Brain microvascular endothelial cell (primary cell): ENCODE measurements at regions not wholly inside any gene's neighbourhood (a gene's known extent, or its start where the extent isn't known, plus 50 kb on each side); places are given as distances from the start of the nearest gene placed in this dataset.

Experiments
- DNase-seq: peaks from one replicate; pipeline ENCODE4 v3.0.0-alpha.2; 2020
- H3K27ac ChIP-seq: fragments of 250-450 bp; sonication (Bioruptor Pico); 2 replicates; pipeline ENCODE4 v1.5.1; 2020; ENCODE audit warnings: mild to moderate bottlenecking, moderate library complexity
- H3K27me3 ChIP-seq: fragments of 250-450 bp; sonication (Bioruptor Pico); replicated peaks from 2 replicates; pipeline ENCODE4 v1.5.1; 2020; ENCODE audit warnings: mild to moderate bottlenecking
- H3K36me3 ChIP-seq: fragments of 250-450 bp; sonication (Bioruptor Pico); replicated peaks from 2 replicates; pipeline ENCODE4 v1.5.1; 2020; ENCODE audit warnings: mild to moderate bottlenecking
- H3K4me3 ChIP-seq: 2 replicates; pipeline ENCODE4 v1.5.1; 2011; ENCODE audit warnings: low read depth, mild to moderate bottlenecking, control low read depth, low read length, moderate library complexity
- CTCF ChIP-seq: IDR thresholded peaks from 2 replicates; pipeline ENCODE4 v1.5.1; 2011; ENCODE audit warnings: low read depth, mild to moderate bottlenecking, moderate library complexity, low read length, control low read depth, inconsistent platforms; ENCODE audit errors: missing control alignments
- in situ Hi-C: cut with HindIII; loops from 2 replicates; pipeline ENCODE4 v1.10.0; 2017; ENCODE audit warnings: low sequenced_read_pairs, low pct_ligation_motif_present

GRCh38 chr15:46938169-46938568 lies 779.1 kb upstream of the SEMA6D start:
- Histone ChIP-seq H3K27me3 (no peaks in the 10 kb centered on the region), H3K4me3 (no peak overlapping the region), H3K27ac (no peak overlapping the region), H3K36me3 (no peaks in the 10 kb centered on the region)
- TF ChIP-seq CTCF: no peak
- no peak for DNase-seq
- in situ Hi-C loops: no loop called here

GRCh38 chr15:46941241-46941640 lies 776.1 kb upstream of the SEMA6D start:
- H3K4me3 ChIP-seq: no peak overlapping the region
- no peaks in the 10 kb centered on the region for H3K27me3 ChIP-seq
- no peak overlapping the region for H3K27ac ChIP-seq
- no peak for TF ChIP-seq CTCF
- no peak for DNase-seq
- H3K36me3 ChIP-seq: no peaks in the 10 kb centered on the region
- in situ Hi-C loops: no loop called here

- no peak for DNase-seq
Measured at GRCh38 chr15:46946953-46947352, 770.4 kb upstream of the SEMA6D start.

GRCh38 chr15:46955576-46955975 lies 761.7 kb upstream of the SEMA6D start:
- Histone ChIP-seq H3K36me3 (no peaks in the 10 kb centered on the region), H3K27ac (no peak overlapping the region), H3K27me3 (no peaks in the 10 kb centered on the region), H3K4me3 (no peak overlapping the region)
- in situ Hi-C loops: no loop called here
- DNase-seq: no peak
- no peak for TF ChIP-seq CTCF

More at GRCh38 chr15:46946953-46947352, 770.4 kb upstream of the SEMA6D start:
- in situ Hi-C loops: no loop called here
- Histone ChIP-seq H3K27me3 (no peaks in the 10 kb centered on the region), H3K4me3 (no peak overlapping the region), H3K27ac (no peak overlapping the region), H3K36me3 (no peaks in the 10 kb centered on the region)
- TF ChIP-seq CTCF: no peak

- no peak for TF ChIP-seq CTCF
- H3K36me3 ChIP-seq: no peaks in the 10 kb centered on the region
- in situ Hi-C loops: no loop called here
- no peak for DNase-seq
- H3K27ac ChIP-seq: no peak overlapping the region
- H3K27me3 ChIP-seq: no peaks in the 10 kb centered on the region
- H3K4me3 ChIP-seq: no peak overlapping the region
Measured at GRCh38 chr15:46956456-46956855, 760.8 kb upstream of the SEMA6D start.

- H3K27me3 ChIP-seq: no peaks in the 10 kb centered on the region
- no peak overlapping the region for H3K27ac ChIP-seq
- TF ChIP-seq CTCF: no peak
- H3K4me3 ChIP-seq: no peak overlapping the region
- H3K36me3 ChIP-seq: no peaks in the 10 kb centered on the region
- DNase-seq: no peak
- in situ Hi-C loops: no loop called here
Measured at GRCh38 chr15:46956881-46957280, 760.4 kb upstream of the SEMA6D start.
